ENCODE measurements at regions not wholly inside any gene's neighbourhood (a gene's known extent, or its start where the extent isn't known, plus 50 kb on each side); places are given as distances from the start of the nearest gene placed in this dataset.

DNA sequence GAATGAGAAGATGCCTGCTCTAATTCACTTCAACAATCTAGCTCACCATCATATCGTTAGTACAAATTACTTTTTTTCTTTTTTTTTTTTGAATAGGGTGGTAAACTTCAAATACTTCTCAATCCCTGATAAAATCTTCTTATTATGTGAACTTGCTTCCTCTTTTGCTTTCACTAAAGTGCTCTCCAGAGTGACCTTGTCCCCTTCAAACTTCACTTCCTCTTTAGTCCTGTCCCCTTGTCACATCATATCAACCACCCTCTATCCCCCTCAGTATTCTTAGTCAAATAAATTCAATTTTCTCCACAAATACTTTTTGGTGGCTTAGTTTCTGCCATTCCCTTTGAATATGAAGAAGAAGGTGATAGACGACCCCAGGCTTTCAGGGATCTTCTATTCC is 124.9 kb upstream of the PLXNA2 start:
- TF ChIP-seq POLR2A (IDR thresholded peaks at IDR 0.05) = no peak
- TF ChIP-seq, protein P1, sequence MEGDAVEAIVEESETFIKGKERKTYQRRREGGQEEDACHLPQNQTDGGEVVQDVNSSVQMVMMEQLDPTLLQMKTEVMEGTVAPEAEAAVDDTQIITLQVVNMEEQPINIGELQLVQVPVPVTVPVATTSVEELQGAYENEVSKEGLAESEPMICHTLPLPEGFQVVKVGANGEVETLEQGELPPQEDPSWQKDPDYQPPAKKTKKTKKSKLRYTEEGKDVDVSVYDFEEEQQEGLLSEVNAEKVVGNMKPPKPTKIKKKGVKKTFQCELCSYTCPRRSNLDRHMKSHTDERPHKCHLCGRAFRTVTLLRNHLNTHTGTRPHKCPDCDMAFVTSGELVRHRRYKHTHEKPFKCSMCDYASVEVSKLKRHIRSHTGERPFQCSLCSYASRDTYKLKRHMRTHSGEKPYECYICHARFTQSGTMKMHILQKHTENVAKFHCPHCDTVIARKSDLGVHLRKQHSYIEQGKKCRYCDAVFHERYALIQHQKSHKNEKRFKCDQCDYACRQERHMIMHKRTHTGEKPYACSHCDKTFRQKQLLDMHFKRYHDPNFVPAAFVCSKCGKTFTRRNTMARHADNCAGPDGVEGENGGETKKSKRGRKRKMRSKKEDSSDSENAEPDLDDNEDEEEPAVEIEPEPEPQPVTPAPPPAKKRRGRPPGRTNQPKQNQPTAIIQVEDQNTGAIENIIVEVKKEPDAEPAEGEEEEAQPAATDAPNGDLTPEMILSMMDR (IDR thresholded peaks at IDR 0.05) = no peak
- TF ChIP-seq POLR2AphosphoS5 (IDR thresholded peaks at IDR 0.05) = no peak
